Urothelium cell line (cell line): ENCODE measurements at regions not wholly inside any gene's neighbourhood (a gene's known extent, or its start where the extent isn't known, plus 50 kb on each side); places are given as distances from the start of the nearest gene placed in this dataset.

ENCODE experiments used
- DNase-seq: peaks from one replicate; pipeline ENCODE4 v3.0.0; 2011; ENCODE audit warnings: low spot score, mixed read lengths
- FAIRE-seq: peaks from 2 replicates; lab custom pipeline; 2011; peaks lifted over from hg19 to GRCh38; lab: Jason Lieb, UNC

DNA sequence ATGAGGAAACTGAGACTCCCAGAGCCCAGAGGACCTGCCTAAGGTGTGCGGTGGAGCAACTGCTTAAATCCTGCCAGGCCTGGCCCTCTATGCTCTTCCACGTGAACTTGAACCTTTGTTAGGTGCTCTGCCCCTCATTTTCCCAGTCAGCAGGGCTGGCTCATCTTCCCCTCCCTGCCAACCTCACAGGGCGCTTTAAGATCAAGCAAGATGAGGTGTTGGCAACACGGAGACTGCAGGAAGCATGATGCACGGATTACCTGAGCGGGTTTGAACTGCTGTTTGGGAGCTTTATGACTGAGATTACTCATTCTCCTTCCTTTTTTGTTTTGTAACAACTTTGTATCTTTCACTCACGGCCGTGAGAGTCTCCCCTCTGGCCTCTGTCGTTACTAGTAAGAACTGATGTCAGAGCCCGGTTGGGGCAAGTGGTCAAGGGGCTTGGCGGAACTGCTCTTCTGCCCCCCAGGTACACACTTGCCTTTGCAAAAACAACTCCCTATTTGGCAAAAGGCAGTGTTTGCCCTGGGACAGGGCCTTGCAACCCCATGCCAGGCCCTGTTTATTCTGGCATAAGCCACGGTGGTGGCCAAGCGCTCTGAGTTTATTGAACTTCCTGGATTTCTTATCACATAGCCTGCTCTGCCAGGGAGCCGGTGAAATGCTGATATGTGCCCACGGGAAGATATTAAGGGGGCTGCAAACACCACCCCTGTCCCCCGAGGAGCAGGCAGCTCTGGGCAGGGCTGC is 127.8 kb downstream of the INHBB start:
- DNase-seq (no peak), FAIRE-seq (peak; percentile 32)

DNA sequence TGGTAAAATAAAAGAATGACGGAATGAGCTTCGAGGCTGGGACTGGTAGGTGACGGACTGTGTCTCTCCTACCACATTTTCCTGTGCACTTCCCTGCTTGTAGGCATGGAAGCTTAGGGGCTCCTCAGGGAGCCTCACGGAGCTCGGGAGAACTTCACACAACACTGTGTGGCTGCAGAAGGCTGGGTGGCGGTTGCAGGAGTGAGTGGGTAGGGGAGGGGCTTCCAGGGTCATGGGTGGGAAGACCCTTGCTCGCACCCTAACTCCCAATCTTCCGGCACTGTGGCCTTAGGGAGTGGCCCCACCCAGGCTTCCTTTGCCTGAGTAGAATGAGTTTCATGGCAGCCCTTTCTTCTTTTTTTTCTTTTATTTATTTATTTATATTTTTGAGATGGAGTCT is 128.6 kb downstream of the INHBB start:
- FAIRE-seq (no peak), DNase-seq (no peak)

DNA sequence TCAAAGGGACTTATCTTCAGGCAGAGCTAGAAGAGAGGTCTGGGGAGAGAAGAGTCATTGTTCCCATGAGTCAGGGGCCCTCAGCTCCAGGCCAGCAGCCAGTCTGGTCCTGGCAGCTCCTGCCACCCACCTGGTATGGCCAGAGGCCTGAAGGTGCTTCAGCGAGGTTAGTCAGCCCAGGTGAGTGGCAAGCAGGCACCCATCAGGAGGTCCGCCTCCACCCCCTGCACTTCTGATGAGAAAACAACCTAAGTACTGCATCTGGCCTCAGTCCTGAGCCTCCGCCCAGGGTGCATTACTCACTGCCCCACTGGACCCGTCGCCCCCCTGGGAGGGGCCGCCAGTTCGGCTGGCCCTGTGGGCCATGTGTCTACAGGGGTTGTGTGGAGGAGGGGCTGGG is 130.2 kb downstream of the INHBB start:
- FAIRE-seq (no peak), DNase-seq (no peak)

DNA sequence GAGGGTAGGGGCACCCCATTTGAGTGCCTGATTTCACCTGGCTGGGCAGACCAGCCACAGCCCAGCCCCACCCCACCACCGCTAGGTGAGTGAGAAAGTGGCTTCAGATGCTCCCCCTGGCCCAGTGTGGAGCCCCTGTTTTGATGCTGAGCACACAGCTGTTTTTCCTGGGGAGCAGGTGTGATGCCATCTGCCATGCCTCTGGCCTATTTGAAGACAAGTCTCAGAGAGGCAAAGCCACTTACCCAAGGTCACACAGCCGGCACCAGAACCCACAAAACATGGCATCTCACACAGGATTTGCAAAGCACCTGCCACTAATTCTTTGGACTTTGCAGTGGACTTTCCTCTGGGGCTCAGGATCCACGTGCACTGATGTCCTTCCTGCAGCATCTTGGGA is 131.3 kb downstream of the INHBB start:
- FAIRE-seq: no peak

DNA sequence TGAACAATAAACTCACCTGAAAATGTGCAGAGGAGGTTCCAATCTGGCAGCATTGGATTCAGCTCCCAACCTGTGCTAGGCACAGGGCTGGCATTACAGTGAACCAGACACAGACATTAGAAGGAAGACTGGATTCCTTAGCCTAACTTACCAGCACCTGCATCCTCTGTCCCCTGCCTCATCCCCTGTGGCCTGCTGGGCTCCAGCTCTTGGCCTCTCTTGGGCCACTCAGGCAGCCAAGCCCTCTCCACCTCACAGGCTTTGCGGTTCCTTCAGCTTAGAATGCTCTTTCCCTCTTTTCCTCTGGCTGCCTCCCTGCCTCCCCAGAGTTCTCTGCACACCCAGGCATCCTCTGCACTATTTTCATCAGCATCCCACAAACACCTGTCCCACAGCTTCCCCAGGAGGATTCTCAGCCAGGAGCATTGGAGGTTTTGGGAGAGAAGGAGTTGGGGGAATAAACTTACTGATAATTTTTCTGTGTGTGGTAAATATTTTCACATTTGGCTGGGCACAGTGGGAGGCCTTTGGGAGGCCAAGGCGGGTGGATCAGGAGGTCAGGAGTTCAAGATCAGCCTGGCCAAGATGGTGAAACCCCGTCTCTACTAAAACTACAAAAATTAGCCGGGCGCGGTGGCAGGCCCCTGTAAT is 132.0 kb downstream of the INHBB start:
- FAIRE-seq: no peak
- DNase-seq: no peak

More for the DNA sequence above, 131.3 kb downstream of the INHBB start:
- no peak for DNase-seq

DNA sequence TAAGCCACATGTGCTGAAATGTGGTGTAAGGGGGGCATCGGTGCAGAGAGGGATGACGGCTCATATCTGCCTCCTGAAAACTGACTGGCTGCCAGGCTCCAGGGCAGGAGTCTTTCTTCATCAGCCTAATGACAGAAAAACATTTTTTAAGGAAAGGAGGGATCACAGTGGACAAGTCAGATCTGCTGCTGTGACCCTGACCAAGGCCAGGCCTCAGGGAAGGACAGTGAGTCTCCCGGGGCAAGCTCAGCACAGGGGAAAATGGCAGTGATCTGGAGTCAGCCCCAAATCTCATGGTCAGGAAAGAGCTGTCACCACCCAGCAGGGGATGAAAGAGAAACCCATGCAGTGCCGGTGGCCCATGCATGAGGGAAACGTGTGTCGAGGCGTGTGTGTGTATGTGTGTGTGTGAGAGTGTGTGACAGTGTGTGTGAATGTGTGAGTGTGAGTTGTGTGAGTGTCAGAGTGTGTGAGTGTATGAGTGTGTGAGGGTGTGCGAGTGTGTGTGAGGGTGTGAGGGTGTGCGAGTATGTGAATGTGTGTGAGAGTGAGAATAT is 134.5 kb downstream of the INHBB start:
- FAIRE-seq: no peak
- no peak for DNase-seq

DNA sequence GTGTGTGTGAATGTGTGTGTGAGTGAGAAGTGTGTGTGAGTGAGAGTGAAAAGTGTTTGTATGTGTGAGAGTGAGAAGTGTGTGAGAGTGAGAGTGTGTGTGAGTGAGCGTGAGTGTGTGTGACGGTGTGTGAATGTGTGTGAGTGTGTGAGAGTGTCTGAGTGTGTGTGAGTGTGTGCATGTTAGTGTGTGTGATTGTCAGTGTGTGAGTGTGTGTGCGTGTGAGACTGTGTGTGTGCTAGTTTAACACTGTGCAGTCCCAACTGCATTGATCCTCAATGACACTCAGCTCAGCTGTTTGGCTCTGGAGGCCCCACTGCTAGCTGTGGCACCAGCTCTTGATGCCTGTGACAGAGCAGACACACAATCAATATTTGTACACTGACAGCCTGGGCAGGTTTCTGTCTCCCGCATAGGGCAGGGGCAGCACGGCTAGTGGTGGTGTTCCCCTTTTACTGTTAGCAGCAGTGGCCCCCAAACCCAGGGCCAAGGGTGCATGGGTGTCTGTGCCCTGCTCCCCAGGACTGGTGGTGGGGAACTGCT is 135.0 kb downstream of the INHBB start:
- FAIRE-seq: peak; percentile 97

DNA sequence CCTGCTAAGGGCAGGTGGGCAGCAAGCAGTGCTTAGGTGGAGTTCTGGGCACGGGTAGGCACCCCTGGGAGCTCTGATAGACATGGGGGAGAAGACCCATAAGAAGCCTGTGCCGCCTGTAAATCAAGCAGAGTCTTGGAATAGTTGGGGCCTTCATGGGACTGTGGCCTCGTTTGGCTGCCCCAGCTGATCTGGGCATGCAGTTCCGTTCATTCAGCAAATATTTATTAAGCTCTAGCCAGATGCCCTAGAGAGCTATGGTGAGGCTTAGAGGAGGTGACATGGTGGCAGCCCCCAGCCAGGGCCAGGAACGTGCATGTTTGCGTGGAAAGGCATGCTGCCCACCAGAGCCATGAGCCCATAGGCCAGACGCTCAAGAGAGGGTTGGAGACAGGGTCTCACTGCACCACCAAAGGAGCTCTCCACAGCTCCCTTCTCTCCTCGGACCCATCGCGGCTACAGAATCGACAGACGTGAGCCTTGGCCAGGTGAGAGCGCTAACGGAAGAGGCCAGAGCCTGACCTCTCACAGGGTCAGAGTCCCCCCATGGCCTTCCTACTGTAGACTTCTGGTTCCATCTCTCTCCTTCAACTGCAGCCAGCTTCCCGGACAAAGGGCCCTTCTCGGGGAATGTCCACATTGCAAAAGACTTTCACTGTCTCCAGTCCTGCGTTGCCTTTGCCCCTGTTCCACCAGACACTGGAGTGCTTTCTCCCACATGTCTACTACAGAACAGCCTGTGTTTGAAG is 135.7 kb downstream of the INHBB start:
- FAIRE-seq (no peak), DNase-seq (no peak)

More for the DNA sequence above, 135.0 kb downstream of the INHBB start:
- no peak for DNase-seq

DNA sequence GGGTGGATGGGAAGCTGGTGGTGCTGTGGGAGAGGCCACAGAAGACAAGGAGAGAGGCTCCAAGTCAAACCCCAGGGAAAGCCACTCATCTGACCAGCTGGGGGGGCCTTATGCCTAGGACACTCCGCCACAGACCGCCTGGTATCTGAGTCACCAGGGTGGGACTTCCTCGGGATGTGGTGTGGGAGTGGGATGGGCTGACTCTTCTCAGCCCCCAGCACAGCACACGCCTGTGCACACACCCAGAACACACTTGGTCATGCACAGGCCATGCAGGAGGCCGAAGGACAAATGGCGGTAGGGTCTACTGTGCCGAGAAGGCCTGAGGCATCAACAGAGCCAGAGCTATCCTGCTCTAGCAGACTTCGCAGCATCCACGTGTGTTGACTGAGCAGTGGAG is 136.4 kb downstream of the INHBB start:
- DNase-seq (no peak), FAIRE-seq (peak; percentile 69)

DNA sequence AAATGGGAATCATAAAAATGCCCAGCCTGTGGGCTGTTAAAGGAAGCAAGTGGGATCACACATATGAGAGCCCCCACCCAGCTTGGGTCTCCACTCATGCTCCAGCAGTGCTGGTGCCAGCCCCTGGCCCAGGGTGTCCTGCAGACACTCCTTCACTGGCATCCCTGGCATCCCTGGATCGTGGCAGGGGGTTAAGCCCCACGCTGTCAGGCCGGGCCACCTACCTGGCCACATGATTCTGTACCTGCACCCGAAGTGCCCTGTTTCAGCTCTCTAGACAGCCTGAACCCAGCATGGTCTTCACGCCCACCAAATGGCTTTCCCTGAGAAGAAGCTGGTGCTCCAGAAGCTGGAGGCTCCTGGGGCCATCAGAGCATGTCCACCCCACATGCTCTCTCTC is 137.4 kb downstream of the INHBB start:
- DNase-seq (no peak), FAIRE-seq (no peak)

DNA sequence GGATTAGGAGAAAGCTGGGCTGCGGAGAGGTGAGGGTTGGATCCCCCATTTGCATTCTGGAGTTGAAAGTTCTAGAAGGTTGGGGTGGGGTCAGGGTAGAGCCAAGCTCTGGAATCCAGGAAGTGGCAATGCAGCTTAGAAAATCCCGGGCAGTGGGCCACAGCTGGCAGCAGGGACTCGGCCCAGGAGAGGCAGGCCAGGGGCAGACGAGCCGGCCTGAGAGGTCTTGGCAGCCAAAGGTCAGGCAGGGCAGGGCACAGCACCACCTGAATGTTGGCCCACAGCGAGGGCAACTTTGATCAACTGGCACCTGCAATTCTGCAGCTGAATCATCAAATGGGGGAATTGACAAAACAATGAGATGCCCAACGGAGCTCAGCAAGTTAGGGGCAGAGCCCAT is 139.2 kb downstream of the INHBB start:
- no peak for FAIRE-seq
- no peak for DNase-seq

DNA sequence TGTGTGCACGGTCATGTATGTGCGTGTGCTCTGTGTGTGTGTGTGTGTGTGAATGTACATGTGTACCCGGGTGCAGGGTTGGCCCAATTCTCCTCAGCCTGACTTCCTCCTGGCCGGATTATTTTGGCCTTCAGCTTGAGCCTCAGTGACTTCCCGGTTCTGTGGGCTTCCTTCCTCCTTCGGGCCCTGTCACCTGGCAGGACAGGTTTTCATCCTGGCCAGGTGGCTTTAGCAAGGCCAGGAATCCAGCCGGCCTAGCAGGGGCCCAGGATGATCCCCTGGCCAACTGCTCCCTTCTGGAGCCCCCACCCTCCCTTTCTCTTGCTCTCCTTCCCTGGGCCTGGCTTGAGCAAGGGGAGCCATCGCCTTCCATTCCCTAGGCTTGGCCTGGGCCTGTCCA is 140.5 kb downstream of the INHBB start:
- DNase-seq: no peak
- peak; percentile 81 for FAIRE-seq

DNA sequence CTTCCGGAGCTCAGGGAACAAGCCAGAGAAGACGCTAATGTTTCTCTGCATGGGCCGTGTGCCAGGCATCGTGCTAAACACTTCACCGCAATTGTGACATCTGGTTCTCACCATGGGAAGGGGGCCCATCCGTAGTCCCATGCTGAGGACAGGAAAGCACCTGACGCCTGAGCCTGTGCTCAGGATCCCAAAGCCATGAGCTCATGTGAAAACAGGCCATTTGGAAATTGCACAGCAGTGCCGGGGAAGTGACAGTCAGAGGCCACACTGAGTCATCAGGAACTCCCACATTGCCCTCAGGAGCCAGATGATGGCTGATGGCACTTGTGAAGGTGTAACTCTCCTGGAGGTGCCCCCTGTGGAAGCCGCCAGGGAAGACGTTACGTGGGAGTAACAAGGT is 141.0 kb downstream of the INHBB start:
- FAIRE-seq (no peak), DNase-seq (peak; percentile 58)

DNA sequence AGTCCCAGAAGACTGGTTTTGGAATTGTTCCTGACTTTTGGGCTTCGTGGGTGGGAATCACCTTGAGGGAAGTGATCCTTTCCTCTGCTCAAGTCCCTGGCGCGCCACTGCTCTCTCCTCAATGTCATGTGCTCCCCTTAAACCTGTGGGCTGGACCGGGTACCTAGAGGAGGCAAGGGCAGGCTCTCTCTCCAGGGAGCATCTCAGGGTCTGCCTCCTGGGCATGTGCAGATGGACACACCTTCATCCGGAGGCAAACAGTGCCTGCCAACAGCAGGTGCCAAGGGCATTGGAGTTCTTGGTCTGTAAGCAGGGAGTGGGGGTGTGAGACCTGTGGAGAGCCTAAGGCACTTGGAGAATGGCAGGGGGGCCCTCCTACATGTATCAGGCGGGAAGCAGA is 142.6 kb downstream of the INHBB start:
- DNase-seq (no peak), FAIRE-seq (no peak)

DNA sequence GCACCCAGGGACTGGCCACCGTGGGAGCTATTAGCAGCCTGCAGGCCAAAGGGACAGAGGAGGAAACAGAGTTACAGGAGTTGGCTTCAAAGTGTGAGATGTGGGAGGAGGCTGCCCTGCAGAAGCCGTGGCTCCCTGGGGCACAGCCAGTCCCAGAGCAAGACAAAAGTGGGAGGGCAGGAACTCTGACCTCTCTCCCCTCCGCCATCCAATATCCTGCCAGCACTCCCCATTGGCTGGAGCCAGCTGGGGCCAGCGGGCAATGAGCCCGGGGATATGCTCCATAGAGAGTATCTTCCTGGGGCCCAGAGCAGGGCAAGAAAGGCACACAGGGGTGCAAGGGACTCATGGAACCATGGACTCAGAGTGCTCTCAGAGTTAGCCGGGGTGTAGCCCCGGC is 143.1 kb downstream of the INHBB start:
- FAIRE-seq (no peak), DNase-seq (no peak)

DNA sequence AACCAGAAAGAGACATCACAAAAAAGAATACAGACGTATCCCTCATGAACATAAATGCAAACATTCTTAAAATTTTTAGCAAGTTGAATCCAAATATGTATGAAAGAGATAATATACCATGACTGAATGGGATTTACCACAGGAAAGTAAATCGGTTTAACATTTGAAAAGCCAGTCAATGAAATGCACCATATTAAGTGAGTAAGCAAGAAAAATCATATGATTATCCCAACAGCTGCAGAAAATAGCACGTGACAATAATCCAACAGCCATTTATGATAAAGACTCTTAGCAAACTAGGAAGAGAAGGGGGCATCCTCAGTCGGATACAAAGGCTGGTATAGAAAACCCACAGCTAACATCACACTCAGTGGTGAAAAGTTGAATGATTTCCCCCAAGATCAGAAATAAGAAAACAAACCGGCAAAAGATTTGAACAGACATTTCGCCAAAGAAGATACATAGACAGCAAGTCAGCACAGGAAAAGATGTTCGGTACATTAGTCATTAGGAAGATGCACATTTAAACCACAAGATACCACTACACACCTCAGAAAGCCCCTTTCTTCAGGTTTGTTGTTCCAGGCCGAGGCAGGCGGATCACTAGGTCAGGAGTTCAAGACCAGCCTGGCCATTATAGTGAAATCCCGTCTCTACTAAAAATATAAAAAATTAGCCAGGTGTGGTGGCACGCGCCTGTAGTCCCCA is 144.3 kb downstream of the INHBB start:
- FAIRE-seq (no peak), DNase-seq (no peak)

DNA sequence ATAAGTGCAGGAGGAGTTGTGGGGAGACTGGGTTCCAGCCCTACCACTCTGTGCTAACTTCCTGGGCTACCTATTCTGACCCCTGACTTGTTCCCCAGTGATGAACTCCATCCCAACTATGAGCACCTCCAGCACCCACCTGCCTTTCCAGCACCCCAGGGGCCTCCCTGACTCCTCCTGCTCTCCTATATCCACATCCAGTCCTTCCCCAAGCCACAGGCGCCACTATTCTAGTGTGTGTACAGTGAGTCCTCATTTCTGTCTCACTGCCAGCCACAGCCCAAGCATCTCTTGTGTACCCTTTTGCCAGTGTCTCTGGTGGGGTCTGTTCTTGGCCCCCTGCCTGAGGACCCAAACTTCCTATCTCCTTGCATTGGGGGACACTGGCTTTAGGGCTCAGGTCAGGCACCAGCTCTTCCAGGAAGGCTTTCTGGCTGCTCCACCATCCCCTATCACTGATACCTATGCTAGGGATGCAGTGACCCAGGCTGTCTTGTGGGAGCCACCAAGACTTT is 145.2 kb downstream of the INHBB start:
- no peak for FAIRE-seq
- no peak for DNase-seq

DNA sequence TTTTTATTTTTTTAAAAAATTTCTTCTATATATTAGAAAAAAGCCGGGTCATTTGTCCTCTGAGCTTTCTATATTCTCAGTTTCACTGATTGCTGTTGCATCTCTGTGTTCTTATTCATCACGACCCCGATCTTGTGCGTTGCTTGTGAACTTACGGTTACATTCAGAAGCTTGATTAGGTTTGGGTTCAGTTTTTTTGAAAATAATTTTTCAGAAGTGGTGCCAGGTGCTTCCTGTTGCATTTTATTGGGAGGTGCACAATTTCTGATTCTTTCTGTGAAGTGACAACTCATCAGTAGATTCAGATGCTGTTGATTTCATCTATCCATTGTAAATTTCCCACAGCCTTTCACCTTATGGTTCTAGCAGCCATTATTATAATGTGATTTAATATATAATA is 147.3 kb downstream of the INHBB start:
- DNase-seq (no peak), FAIRE-seq (no peak)

DNA sequence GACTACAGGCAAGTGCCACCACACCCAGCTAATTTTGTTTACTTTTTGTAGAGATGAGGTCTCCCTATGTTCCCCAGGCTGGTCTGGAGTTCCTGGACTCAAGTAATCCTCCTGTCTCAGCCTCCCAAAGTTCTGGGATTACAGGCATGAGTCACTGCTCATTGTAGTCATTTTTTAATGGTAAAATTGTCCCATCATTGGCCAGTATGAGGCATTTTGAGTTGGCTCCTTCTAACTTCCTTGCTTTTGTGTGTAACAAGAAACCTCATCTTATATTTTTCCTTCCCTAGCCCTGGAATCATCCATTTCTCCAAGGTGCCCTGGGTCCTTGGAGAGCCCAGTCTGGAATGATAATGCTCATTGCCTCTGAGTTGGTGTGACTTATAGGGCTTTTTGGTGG is 148.5 kb downstream of the INHBB start:
- FAIRE-seq (no peak), DNase-seq (no peak)

DNA sequence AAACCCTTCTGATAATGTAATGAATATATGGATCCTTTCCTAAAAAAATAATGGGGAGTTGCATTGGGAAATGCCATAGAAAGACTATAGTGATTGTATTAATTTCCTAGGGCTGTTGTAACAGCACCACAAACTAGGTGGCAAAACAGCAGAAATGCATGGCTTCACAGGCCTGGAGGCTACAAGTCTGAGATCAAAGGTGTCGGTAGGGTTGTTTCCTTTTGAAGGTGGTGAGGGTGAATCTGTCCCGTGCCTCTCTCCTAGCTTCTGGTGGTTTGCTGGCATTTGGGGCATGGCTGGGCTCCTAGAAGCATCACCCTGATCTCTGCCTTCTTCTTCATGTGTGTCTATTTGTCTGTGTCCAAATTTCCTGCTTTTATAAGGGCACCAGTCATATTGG is 149.7 kb downstream of the INHBB start:
- no peak for DNase-seq
- FAIRE-seq: no peak

DNA sequence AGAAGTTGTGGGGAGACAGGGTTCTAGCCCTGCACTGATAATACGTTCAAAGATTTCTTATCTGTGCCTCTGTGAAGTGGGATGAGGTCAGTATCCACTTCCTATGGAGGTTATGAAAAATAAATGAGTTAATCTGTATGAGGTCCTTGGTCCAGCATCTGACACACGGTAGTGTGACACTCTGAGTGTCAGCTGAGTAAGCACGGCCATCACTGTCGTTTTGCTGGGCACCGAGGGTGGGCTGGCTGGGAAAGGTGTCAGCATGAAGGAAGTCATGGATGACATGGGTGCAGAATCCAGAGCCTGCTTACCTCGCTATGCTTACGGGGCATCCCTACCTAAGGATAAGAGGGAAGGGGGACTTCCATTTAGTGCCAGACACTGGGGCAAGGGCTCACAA is 150.3 kb downstream of the INHBB start:
- DNase-seq: no peak
- FAIRE-seq: no peak
